OCI-LY3 (cell line): ENCODE measurements at regions not wholly inside any gene's neighbourhood (a gene's known extent, or its start where the extent isn't known, plus 50 kb on each side); places are given as distances from the start of the nearest gene placed in this dataset.

ENCODE experiments used
- H2AFZ ChIP-seq: fragments of 200-600, 300-600 bp; shearing (Covaris generic); 2 replicates; pipeline ENCODE4 v1.6.0; 2014; ENCODE audit warnings: antibody characterized with exemption, low read depth, low read length
- H3K27ac ChIP-seq: fragments of 200-600, 300-600 bp; sonication (generic); 2 replicates; pipeline ENCODE4 v1.5.1; 2014; ENCODE audit warnings: mild to moderate bottlenecking, low read length, moderate library complexity, mixed read lengths
- H3K27me3 ChIP-seq: fragments of 200-600, 300-600 bp; sonication (generic); 2 replicates; pipeline ENCODE4 v1.6.1; 2014; ENCODE audit warnings: low read depth, low read length, mixed read lengths
- H3K36me3 ChIP-seq: fragments of 200-600, 300-600 bp; sonication (generic); replicated peaks from 2 replicates; pipeline ENCODE3; 2014; ENCODE audit warnings: low read depth, low read length, mixed read lengths
- H3K4me1 ChIP-seq: fragments of 300-600, 200-600 bp; sonication (generic); 2 replicates; pipeline ENCODE4 v1.6.1; 2014; ENCODE audit warnings: low read length, mixed read lengths
- H3K4me2 ChIP-seq: fragments of 200-600, 300-600 bp; sonication (generic); 2 replicates; pipeline ENCODE4 v1.6.1; 2014; ENCODE audit warnings: low read length, mixed read lengths
- H3K4me3 ChIP-seq: fragments of 300-600, 200-600 bp; sonication (generic); 2 replicates; pipeline ENCODE4 v1.5.1; 2014; ENCODE audit warnings: antibody characterized with exemption, mild to moderate bottlenecking, low read length, moderate library complexity
- H3K79me2 ChIP-seq: fragments of 300-600, 200-600 bp; shearing (Covaris generic); 2 replicates; pipeline ENCODE4 v1.6.1; 2014; ENCODE audit warnings: mild to moderate bottlenecking, low read length, mixed read lengths
- H3K9ac ChIP-seq: fragments of 300-600, 200-600 bp; shearing (Covaris generic); 2 replicates; pipeline ENCODE4 v1.6.0; 2014; ENCODE audit warnings: mild to moderate bottlenecking, low read length, moderate library complexity
- H3K9me3 ChIP-seq: fragments of 200-600, 300-600 bp; shearing (Covaris generic); 2 replicates; pipeline ENCODE4 v1.6.1; 2014; ENCODE audit warnings: low read length, mixed read lengths; ENCODE audit not compliant: insufficient read depth
- H4K20me1 ChIP-seq: fragments of 200-600, 300-600 bp; sonication (generic); 2 replicates; pipeline ENCODE4 v1.6.1; 2016; ENCODE audit warnings: low read length, mixed read lengths; ENCODE audit not compliant: insufficient read depth
- EZH2phosphoT487 ChIP-seq: fragments of 200-600 bp; shearing (Covaris generic); IDR thresholded peaks from 2 replicates; pipeline ENCODE4 v1.6.1; 2018; ENCODE audit warnings: antibody characterized with exemption, mixed run types, low read depth
- TF ChIP-seq, protein P1 (sequence below): fragments of 200-600, 300-600 bp; sonication (generic); IDR thresholded peaks from 2 replicates; pipeline ENCODE4 v1.5.1; 2014; ENCODE audit warnings: antibody characterized with exemption, low read length, low read depth

DNA sequence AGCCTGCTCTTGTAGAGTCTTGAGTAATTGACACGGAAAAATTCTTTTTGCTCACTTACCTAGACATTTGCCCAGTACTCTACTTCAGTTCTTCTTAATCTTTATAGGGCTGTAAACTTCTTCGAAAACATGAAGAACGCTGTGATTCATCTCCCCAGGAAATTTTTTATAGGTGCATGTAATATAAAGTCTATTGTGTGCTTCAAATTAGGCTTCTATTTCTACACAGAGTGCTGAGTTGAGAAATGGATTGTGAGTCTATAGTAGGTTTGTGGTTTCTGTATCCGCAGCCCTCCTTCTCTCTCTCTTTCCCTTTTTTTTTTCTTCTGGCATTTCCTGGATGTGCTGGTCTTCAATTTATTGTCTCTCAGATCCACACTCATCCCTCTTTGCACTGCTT lies 183.3 kb upstream of the DCBLD2 start:
- Histone ChIP-seq H3K4me3 (no peak overlapping the region), H2AFZ (no peak overlapping the region), H4K20me1 (no peaks in the 10 kb centered on the region), H3K27ac (no peak overlapping the region), H3K9me3 (no peaks in the 10 kb centered on the region), H3K4me2 (no peak overlapping the region), H3K79me2 (no peaks in the 10 kb centered on the region), H3K4me1 (no peaks in the 10 kb centered on the region), H3K36me3 (no peaks in the 10 kb centered on the region), H3K27me3 (no peaks in the 10 kb centered on the region), H3K9ac (no peak overlapping the region)
- TF ChIP-seq EZH2phosphoT487, result no peak
- TF ChIP-seq, protein P1, sequence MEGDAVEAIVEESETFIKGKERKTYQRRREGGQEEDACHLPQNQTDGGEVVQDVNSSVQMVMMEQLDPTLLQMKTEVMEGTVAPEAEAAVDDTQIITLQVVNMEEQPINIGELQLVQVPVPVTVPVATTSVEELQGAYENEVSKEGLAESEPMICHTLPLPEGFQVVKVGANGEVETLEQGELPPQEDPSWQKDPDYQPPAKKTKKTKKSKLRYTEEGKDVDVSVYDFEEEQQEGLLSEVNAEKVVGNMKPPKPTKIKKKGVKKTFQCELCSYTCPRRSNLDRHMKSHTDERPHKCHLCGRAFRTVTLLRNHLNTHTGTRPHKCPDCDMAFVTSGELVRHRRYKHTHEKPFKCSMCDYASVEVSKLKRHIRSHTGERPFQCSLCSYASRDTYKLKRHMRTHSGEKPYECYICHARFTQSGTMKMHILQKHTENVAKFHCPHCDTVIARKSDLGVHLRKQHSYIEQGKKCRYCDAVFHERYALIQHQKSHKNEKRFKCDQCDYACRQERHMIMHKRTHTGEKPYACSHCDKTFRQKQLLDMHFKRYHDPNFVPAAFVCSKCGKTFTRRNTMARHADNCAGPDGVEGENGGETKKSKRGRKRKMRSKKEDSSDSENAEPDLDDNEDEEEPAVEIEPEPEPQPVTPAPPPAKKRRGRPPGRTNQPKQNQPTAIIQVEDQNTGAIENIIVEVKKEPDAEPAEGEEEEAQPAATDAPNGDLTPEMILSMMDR, result no peak

- Histone ChIP-seq H3K4me3 (no peak overlapping the region), H2AFZ (no peak overlapping the region), H3K27ac (no peak overlapping the region), H3K27me3 (no peaks in the 10 kb centered on the region), H3K79me2 (no peaks in the 10 kb centered on the region), H4K20me1 (no peaks in the 10 kb centered on the region), H3K36me3 (no peaks in the 10 kb centered on the region), H3K9me3 (no peaks in the 10 kb centered on the region), H3K9ac (no peak overlapping the region), H3K4me1 (no peaks in the 10 kb centered on the region), H3K4me2 (no peak overlapping the region)
- no peak for TF ChIP-seq EZH2phosphoT487
- TF ChIP-seq, protein P1, result no peak
Measured at GRCh38 chr3:99084156-99084555, 182.7 kb upstream of the DCBLD2 start.

GRCh38 chr3:99071096-99071495 lies 169.6 kb upstream of the DCBLD2 start:
- H3K9me3 ChIP-seq, result no peaks in the 10 kb centered on the region
- H3K79me2 ChIP-seq, result no peaks in the 10 kb centered on the region
- no peak overlapping the region for H3K4me2 ChIP-seq
- no peak overlapping the region for H3K27ac ChIP-seq
- no peak overlapping the region for H3K4me3 ChIP-seq
- H2AFZ ChIP-seq, result no peak overlapping the region
- TF ChIP-seq EZH2phosphoT487, result no peak
- H3K27me3 ChIP-seq, result no peaks in the 10 kb centered on the region
- no peaks in the 10 kb centered on the region for H4K20me1 ChIP-seq
- no peaks in the 10 kb centered on the region for H3K4me1 ChIP-seq
- no peak overlapping the region for H3K9ac ChIP-seq
- no peaks in the 10 kb centered on the region for H3K36me3 ChIP-seq

DNA sequence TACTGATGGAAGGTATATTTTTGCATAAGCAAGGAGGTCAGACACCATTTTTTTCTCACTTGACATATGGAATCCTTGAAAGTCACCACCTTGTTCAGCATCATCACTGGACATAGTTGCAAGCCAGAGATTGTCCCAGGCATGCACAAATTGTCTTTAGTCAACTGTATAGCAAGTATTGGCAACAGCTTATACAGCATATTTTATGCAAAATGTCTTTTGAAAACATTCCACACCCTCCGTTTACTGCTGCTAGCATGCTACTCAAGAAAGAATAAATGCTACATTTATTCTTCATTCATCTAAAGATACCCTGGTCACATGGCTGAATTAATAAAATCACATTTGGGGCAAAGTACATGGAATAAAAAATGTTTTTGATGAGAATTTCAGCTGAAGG lies 168.5 kb upstream of the DCBLD2 start:
- no peaks in the 10 kb centered on the region for H3K27me3 ChIP-seq
- no peak overlapping the region for H2AFZ ChIP-seq
- H3K36me3 ChIP-seq, result no peaks in the 10 kb centered on the region
- no peaks in the 10 kb centered on the region for H3K9me3 ChIP-seq
- no peaks in the 10 kb centered on the region for H3K4me1 ChIP-seq
- no peak overlapping the region for H3K4me3 ChIP-seq
- no peak overlapping the region for H3K27ac ChIP-seq
- no peak overlapping the region for H3K4me2 ChIP-seq
- H3K79me2 ChIP-seq, result no peaks in the 10 kb centered on the region
- TF ChIP-seq, protein P1, result no peak
- no peak for TF ChIP-seq EZH2phosphoT487
- no peaks in the 10 kb centered on the region for H4K20me1 ChIP-seq
- H3K9ac ChIP-seq, result no peak overlapping the region

DNA sequence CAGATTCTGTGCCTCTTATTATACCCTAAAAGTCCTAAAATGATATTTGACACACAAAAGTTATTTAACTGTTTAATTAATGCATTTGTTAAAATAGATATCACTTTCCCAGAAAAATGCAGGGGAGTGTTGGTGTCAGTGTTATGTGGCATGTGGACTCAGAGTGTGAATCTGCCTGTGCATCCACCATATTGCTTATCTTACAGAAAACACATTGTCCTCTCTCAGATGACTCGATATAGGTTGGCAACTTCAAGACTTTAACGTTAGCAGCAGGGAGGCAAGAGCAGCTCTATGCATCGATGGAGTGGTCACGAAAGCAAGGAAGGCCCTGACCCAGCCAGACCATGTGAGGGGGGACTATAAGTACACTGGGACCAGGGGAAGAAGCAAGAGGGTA lies 165.4 kb upstream of the DCBLD2 start:
- H3K4me2 ChIP-seq, result no peak overlapping the region
- no peaks in the 10 kb centered on the region for H3K9me3 ChIP-seq
- no peaks in the 10 kb centered on the region for H3K4me1 ChIP-seq
- H3K9ac ChIP-seq, result no peak overlapping the region
- no peaks in the 10 kb centered on the region for H3K27me3 ChIP-seq
- H2AFZ ChIP-seq, result no peak overlapping the region
- no peak overlapping the region for H3K4me3 ChIP-seq
- no peak overlapping the region for H3K27ac ChIP-seq
- H3K79me2 ChIP-seq, result no peaks in the 10 kb centered on the region
- H3K36me3 ChIP-seq, result no peaks in the 10 kb centered on the region
- TF ChIP-seq, protein P1, result no peak
- no peak for TF ChIP-seq EZH2phosphoT487
- H4K20me1 ChIP-seq, result no peaks in the 10 kb centered on the region
